HT-29 (cell line): ENCODE measurements at regions not wholly inside any gene's neighbourhood (a gene's known extent, or its start where the extent isn't known, plus 50 kb on each side); places are given as distances from the start of the nearest gene placed in this dataset.
"Not testable (repeated sequence)": the region's sequence is repeated elsewhere in the genome, so short reads cannot be mapped to it uniquely, and the experiment has no call there.

Experiments used
- DNase-seq: peaks from one replicate; pipeline ENCODE4 v3.0.0-alpha.2; 2015; ENCODE audit warnings: low spot score

- no peak for DNase-seq
Measured at GRCh38 chr2:150858382-150858781, 370.9 kb upstream of the RND3 start.

GRCh38 chr2:150856596-150857281 lies 369.3 kb upstream of the RND3 start:
- DNase-seq = no peak

DNA sequence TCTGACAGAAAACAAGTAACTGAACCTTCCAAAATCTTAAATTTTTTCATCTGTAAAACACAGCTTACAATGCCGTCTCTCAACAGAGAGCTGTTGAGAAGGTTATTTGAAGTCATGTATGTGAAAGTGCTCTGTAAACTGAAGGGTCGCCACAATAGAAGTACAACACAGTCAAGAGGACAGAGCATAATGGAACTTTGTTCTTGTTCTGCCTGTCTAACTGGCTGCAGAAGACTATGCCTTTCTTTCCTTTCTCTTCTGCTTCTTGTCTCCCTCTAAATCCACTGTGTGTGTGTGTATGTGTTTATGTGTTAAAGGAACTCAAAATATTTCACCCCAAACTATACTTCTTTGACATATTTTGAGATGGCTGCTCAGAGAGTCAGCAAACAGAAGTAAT lies 365.8 kb upstream of the RND3 start:
- DNase-seq = no peak

GRCh38 chr2:150850641-150851040 lies 363.2 kb upstream of the RND3 start:
- no peak for DNase-seq

DNA sequence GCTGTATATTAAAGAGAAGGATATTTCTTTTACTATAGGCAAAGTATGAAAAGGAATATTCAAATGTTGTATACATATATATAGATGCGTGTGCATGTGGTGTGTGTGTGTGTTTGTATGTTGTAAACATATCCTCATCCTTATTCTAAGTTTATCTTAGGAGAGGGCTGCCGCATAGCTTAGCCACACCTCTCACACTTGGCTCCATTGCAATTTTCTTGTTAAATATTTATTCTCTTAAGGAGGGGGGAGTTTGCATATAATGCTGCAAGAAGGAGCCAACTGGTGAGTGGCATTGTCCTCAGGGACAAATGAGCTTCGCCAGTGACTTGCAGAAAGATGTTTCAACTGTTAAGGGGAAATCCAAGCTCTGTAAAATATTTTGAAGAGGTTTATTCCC lies 360.1 kb upstream of the RND3 start:
- no peak for DNase-seq

DNA sequence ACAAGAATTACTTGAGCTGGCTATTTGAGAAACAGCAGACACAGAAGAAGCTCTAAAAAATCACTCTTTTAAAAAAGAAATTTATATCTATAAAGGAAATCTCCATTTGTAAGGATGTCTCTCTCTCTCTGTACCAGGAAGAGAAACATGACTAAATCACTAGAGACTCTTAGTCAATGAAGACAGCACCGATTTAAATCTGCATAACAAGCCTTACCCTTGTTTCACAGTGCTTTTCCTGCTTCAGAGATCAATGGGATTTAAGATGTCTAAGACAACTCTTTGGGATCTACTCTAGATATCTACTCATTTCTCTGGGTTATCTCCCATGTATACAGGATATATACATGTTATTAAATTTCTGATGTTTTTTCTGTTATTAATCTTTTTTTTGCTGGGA lies 359.2 kb upstream of the RND3 start:
- DNase-seq = no peak

GRCh38 chr2:150832686-150833085 lies 345.2 kb upstream of the RND3 start:
- no peak for DNase-seq

- no peak for DNase-seq
Measured at GRCh38 chr2:150824118-150824517, 336.7 kb upstream of the RND3 start.

DNA sequence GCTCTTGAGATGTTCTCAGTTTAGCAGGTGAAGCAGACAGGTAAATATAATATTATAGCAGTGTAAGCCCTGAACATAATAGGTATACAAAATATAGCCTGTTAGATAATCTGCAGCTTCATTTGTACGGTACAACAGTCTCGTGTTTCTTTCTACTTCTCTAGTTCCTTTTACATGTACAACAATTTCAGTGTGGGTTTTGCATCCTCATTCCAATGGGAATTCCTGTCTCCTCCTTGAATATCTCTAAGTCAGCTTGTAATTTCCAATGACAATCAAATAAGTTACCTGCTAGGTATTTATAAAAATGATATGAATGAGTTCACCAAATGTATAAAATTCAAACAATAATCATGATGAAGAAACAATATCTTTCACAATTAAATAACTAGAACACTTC lies 330.0 kb upstream of the RND3 start:
- no peak for DNase-seq

DNA sequence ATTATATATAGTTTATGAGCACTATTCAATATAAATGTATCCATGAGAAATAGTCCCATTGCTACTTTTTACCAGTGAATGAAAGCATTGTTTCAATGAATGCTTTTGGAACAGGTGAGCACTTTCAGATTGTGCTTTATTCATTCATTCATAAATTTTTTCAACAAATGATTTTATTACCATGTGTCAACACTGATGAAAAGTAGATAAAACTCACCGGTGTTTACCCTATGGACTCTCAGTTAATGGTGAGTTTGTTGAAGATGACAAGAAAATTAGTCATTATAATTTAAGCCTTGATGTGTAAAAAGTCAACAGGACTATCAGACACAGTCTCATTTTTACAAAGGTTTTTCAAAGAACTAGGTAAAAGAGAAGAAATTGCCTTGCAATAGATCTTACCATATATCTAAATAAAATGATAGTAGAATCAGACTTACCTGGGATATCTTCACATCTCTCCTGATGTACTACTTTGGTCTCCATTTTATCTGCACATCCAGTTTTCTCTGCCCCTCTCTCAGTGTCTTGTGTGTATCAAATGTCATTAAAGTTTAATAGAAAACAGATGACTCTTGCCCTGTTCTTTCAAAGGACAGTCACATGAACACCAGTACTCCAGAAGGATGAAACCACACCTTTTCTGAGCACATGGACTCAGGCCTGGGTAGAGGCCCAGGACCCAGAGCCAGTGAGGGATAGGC lies 325.3 kb upstream of the RND3 start:
- peak; percentile 53 for DNase-seq

- peak; percentile 3 for DNase-seq
Measured at GRCh38 chr2:150812066-150812465, 324.6 kb upstream of the RND3 start.

DNA sequence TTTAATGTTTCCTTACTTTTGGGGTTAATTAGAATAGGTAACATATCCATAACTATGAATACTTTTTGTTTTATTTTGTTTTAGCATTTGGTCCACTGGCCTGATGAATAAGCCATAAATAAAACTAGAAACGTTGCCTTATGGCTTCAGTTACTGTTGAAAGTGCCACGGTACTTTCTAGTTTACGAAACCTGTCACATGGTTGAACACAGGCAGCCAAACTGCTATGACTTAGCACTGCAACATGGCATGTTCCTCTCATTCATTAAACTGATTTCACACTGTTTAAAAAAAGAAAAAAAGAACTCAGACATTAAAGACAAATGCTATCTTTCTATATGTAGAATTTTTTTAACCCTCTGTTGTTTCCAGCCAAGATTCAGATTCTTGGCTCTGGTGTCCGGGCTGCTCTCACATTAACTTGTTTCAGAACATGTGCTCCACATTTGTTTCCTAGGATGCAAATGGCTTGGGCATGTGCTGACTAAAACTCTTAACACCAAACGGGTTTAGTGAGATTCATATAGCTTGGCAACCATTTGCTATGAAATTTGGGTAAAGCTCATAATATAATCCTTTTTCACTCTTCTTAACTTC lies 323.9 kb upstream of the RND3 start:
- DNase-seq = no peak

GRCh38 chr2:150809103-150809502 lies 321.6 kb upstream of the RND3 start:
- DNase-seq = no peak

DNA sequence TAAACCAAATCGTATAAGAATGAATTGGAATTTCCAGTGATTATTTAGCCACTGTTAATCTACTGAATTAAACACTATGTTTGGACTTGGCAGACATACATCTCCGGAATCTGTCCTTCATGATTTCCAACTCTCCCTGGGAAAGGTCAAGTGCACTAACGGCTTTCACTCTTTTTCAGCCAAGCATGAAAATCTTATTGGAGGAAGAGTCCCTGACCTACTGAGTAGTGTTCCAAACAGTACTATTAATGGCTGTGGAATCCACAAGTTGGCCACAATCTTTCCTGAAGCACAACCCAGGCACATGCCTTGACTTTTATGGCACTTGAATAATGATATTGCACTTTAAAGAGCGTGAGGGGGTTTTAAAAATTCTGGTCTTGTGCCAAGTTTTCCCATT lies 318.9 kb upstream of the RND3 start:
- DNase-seq = no peak

DNA sequence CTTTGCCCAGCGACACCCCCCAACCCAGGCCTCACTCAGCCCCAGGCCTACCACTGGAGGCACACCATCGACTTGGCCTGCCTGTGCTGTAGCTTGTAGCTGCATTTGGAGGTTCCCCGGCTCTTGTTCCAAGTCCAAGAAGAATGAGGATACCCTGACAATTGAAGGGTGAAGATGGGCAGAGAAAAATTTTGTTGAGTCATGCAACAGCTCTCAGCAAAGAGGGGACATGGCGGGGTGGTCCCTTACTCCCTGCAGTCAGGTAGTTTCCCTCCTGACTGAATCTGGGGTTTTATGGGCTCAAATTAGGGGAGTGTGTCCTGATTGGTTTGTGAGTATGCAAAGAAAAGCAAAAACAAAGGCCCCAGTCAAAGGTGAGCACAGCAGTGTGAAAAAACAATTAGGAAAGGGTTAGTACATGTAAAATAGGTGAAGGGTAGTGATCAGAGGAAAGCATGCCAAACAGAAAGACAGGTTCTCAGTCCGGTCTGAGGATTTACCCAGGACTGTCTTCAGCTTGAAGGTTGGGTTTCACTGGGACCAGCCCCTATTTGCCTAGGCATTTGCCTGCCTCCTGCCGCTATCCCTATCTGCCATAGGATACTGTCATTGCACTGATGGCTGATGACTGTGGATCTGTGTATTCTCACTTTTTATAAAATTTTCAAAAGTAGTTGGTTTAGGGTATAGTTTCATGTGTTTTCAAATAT lies 316.4 kb upstream of the RND3 start:
- DNase-seq = no peak

DNA sequence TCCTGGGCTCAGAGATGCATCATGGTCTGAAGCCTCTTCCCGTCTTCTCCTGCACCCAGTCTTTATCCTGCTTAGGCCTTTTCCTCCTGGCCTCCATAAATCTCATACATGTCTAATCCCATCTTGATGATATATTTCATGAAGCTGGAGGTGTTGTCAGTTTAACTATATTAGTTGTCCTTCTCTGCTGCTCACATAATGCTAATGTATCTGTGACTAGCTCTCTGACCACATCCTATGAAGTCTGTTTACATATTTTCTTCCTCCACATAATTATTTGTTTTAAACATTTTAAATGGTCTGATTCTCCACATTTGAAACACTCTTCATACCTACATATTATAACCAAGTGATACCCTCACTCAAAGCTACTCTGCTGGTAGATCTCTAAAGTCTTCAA lies 315.2 kb upstream of the RND3 start:
- no peak for DNase-seq

- not testable (repeated sequence) for DNase-seq
Measured at GRCh38 chr2:150796236-150796635, 308.8 kb upstream of the RND3 start.

GRCh38 chr2:150792780-150793300 lies 305.4 kb upstream of the RND3 start:
- no peak for DNase-seq

DNA sequence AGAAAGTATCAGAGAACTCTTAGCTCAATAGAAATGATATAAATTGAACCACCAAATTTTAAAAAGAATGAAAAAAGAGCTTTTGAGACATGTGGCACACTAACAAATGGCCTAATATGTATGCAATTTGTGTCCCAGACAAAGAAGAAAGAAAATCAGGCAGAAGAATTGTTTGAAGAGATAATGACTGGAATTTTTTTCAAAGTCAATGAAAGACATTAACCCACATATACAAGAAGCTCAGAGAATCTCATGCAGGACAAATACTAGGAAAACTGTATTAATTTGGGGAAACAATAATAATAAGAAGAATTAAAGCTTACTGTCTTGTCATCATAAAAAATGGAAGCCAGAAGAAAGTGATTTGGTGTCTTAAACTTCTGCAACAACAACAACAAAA lies 304.1 kb upstream of the RND3 start:
- no peak for DNase-seq

GRCh38 chr2:150789376-150789905 lies 302.0 kb upstream of the RND3 start:
- no peak for DNase-seq

GRCh38 chr2:150788426-150789140 lies 301.1 kb upstream of the RND3 start:
- DNase-seq = no peak
